Ovary (tissue), 3 donors: ENCODE measurements at regions not wholly inside any gene's neighbourhood (a gene's known extent, or its start where the extent isn't known, plus 50 kb on each side); places are given as distances from the start of the nearest gene placed in this dataset.

Experiments used
- CTCF ChIP-seq, 3 donors: fragments of 450-650 bp in 2 of 3; fragments of 200-600 bp in 1 of 3; IDR thresholded peaks; one replicate each; pipeline versions ENCODE4 v1.5.1 to v1.8.0; 2016 to 2022; ENCODE audit warnings: antibody characterized with exemption in 3 of 3, mild to moderate bottlenecking in 1 of 3
- EP300 ChIP-seq: sonication (generic); formaldehyde crosslinking; IDR thresholded peaks from one replicate; pipeline ENCODE4 v1.6.1; 2017; ENCODE audit warnings: antibody characterized with exemption
- POLR2A ChIP-seq: fragments of 450-650 bp; IDR thresholded peaks from one replicate; pipeline ENCODE4 v1.6.1; 2017; ENCODE audit warnings: antibody characterized with exemption, mild to moderate bottlenecking, moderate library complexity
- donor health status: DM: no; HTN: no; CAD: no.

GRCh38 chr6:22497276-22497675, 72.1 kb upstream of the HDGFL1 start:
- TF ChIP-seq CTCF (IDR thresholded peaks at IDR 0.05) = no peak
- no peak for TF ChIP-seq POLR2A
- no peak for TF ChIP-seq EP300
